ENCODE measurements at regions not wholly inside any gene's neighbourhood (a gene's known extent, or its start where the extent isn't known, plus 50 kb on each side); places are given as distances from the start of the nearest gene placed in this dataset.

GRCh38 chr1:22245100-22245650 is 102.3 kb upstream of the WNT4 start:
- no peaks in the 10 kb centered on the region for H3K79me2 ChIP-seq (ENCODE audit: insufficient read depth, low read length)
- no TSS peak for BruUV-seq (replicated peaks)
- no peak overlapping the region for H3K4me2 ChIP-seq (ENCODE audit: low read depth, low read length)
- H3K9me3 ChIP-seq (ENCODE audit: low read length), result no peaks in the 10 kb centered on the region
- WGBS (ENCODE audit: low lambda C conversion rate), result no CpG with 5 or more reads among the region's 9 CpGs
- TF ChIP-seq PRPF4 (IDR thresholded peaks at IDR 0.05; ENCODE audit: low read depth, low read length, poor library complexity, severe bottlenecking) (no peak), ZNF768 (CRISPR knock-in tag; IDR thresholded peaks at IDR 0.05) (peak; percentile 59; the same call in 1 of the 2 replicates)
- H2AFZ ChIP-seq (ENCODE audit: low read length), result no peak overlapping the region
- H3K27ac ChIP-seq (ENCODE audit: extremely low read length, insufficient read depth, low read length), result no peak overlapping the region
- no peaks in the 10 kb centered on the region for H4K20me1 ChIP-seq (ENCODE audit: insufficient read depth, low read length)
- no peaks in the 10 kb centered on the region for H3K36me3 ChIP-seq (replicated peaks in 1 of 2; ENCODE audit: control insufficient read depth in 1 of 2, insufficient read depth in 2 of 2, low read length in 2 of 2)
- ATAC-seq (no peak), FAIRE-seq (no peak), DNase-seq (ENCODE audit: low spot score) (no peak)
- intact Hi-C loops (cut with micrococcal nuclease; ENCODE audit: unreplicated experiment) (no loop called here), in situ Hi-C loops (cut with HindIII; ENCODE audit: extremely low pct_ligation_motif_present, low pct_unique_long_range_greater_than_20kb) (no loop called here)
- H3K27me3 ChIP-seq (ENCODE audit: control insufficient read depth in 1 of 2, insufficient read depth in 2 of 2, low read length in 2 of 2), result peaks cover 6 to 39% of the 10 kb centered on the region in 2 experiments; a peak in 4 of 5 replicates
- no peaks in the 10 kb centered on the region for H3K4me1 ChIP-seq (ENCODE audit: insufficient read depth, low read length)
- ChIA-PET POLR2A (no interaction called here), CTCF (ENCODE audit: low intra/inter-chr PET ratio, low total read pairs) (no interaction called here)
- H3K4me3 ChIP-seq (replicated peaks in 1 of 3; ENCODE audit: insufficient read depth in 1 of 3, low read depth in 2 of 3, low read length in 3 of 3), result no peak overlapping the region
- no peak overlapping the region for H3K9ac ChIP-seq (ENCODE audit: insufficient read depth, low read depth, low read length)

DNA sequence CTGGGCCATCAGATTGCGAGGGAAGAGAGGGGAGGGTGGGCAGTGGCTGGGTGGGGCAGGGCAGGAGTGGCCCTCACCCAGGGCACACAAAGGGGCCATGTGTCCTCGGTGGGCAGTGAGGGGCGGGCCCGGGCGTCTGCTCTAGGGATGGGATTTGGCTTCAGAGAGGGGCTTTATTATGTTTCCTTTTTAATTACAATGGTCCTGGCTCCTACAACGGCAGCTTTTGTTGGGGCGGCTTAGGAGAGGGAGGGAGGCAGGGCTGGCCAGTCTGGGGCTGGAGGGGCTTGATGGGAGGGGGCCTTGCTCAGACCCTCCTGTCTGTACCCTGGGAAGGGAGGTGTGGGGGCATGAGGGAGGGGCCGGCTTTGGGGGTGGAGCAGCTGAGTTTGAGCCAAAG is 102.8 kb upstream of the WNT4 start:
- no TSS peak for BruUV-seq (replicated peaks)
- FAIRE-seq (no peak), DNase-seq (ENCODE audit: low spot score) (no peak), ATAC-seq (no peak)
- H3K36me3 ChIP-seq (replicated peaks in 1 of 2; ENCODE audit: control insufficient read depth in 1 of 2, insufficient read depth in 2 of 2, low read length in 2 of 2), result no peaks in the 10 kb centered on the region
- POLR2A ChIA-PET, result no interaction called here
- H3K27ac ChIP-seq (ENCODE audit: extremely low read length, insufficient read depth, low read length), result no peak overlapping the region
- H3K9me3 ChIP-seq (ENCODE audit: low read length), result no peaks in the 10 kb centered on the region
- no peak overlapping the region for H3K4me2 ChIP-seq (ENCODE audit: low read depth, low read length)
- no peak overlapping the region for H2AFZ ChIP-seq (ENCODE audit: low read length)
- CTCF ChIA-PET (ENCODE audit: low intra/inter-chr PET ratio, low total read pairs), result no interaction called here
- H4K20me1 ChIP-seq (ENCODE audit: insufficient read depth, low read length), result no peaks in the 10 kb centered on the region
- WGBS (ENCODE audit: low lambda C conversion rate), result 17% methylated on average over 5 of the region's 8 CpGs
- in situ Hi-C loops (cut with HindIII; ENCODE audit: extremely low pct_ligation_motif_present, low pct_unique_long_range_greater_than_20kb) (no loop called here), intact Hi-C loops (cut with micrococcal nuclease; ENCODE audit: unreplicated experiment) (no loop called here)
- no peak overlapping the region for H3K9ac ChIP-seq (ENCODE audit: insufficient read depth, low read depth, low read length)
- H3K27me3 ChIP-seq (ENCODE audit: control insufficient read depth in 1 of 2, insufficient read depth in 2 of 2, low read length in 2 of 2), result peaks cover 8 to 42% of the 10 kb centered on the region in 2 experiments; a peak in 4 of 5 replicates
- no peaks in the 10 kb centered on the region for H3K4me1 ChIP-seq (ENCODE audit: insufficient read depth, low read length)
- H3K79me2 ChIP-seq (ENCODE audit: insufficient read depth, low read length), result no peaks in the 10 kb centered on the region
- H3K4me3 ChIP-seq (replicated peaks in 1 of 3; ENCODE audit: insufficient read depth in 1 of 3, low read depth in 2 of 3, low read length in 3 of 3), result no peak overlapping the region
- no peak for TF ChIP-seq ZBED4 (CRISPR knock-in tag; IDR thresholded peaks at IDR 0.05; ENCODE audit: borderline replicate concordance)
- no peak for TF ChIP-seq MAFF (IDR thresholded peaks at IDR 0.05; ENCODE audit: low read depth, low read length)
- TF ChIP-seq TEAD2 (CRISPR knock-in tag; IDR thresholded peaks at IDR 0.05), result no peak
- no peak for TF ChIP-seq HNF4G (IDR thresholded peaks at IDR 0.05; ENCODE audit: borderline replicate concordance, low read depth, low read length)
- TF ChIP-seq HNF4G (CRISPR knock-in tag; IDR thresholded peaks at IDR 0.05; ENCODE audit: borderline replicate concordance, low read depth), result no peak
- TF ChIP-seq, protein P1, sequence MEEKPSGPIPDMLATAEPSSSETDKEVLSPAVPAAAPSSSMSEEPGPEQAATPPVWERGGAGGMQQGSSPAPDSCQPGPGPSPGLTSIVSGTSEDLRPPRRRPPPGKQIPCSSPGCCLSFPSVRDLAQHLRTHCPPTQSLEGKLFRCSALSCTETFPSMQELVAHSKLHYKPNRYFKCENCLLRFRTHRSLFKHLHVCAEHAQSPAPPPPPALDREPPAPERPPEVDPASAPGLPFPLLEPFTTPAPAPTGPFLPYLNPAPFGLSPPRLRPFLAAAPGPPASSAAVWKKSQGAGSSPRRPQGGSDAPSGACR (CRISPR knock-in tag; IDR thresholded peaks at IDR 0.05), result no peak
- TF ChIP-seq ZNF264 (CRISPR knock-in tag; IDR thresholded peaks at IDR 0.05), result no peak
- TF ChIP-seq FOXA3 (CRISPR knock-in tag; IDR thresholded peaks at IDR 0.05), result no peak
- TF ChIP-seq, protein P2, sequence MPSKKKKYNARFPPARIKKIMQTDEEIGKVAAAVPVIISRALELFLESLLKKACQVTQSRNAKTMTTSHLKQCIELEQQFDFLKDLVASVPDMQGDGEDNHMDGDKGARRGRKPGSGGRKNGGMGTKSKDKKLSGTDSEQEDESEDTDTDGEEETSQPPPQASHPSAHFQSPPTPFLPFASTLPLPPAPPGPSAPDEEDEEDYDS (CRISPR knock-in tag; IDR thresholded peaks at IDR 0.05), result no peak
- TF ChIP-seq PBX2 (CRISPR knock-in tag; IDR thresholded peaks at IDR 0.05), result no peak
- no peak for TF ChIP-seq AHR (CRISPR knock-in tag; IDR thresholded peaks at IDR 0.05)

Data from HepG2 (cell line).